RPMI8226 (cell line): ENCODE measurements at regions not wholly inside any gene's neighbourhood (a gene's known extent, or its start where the extent isn't known, plus 50 kb on each side); places are given as distances from the start of the nearest gene placed in this dataset.

Source experiments
- DNase-seq: peaks from one replicate; pipeline ENCODE4 v3.0.0-alpha.2; 2015

GRCh38 chr9:89655990-89656657 lies 51.3 kb downstream of the GADD45G start:
- no peak for DNase-seq

DNA sequence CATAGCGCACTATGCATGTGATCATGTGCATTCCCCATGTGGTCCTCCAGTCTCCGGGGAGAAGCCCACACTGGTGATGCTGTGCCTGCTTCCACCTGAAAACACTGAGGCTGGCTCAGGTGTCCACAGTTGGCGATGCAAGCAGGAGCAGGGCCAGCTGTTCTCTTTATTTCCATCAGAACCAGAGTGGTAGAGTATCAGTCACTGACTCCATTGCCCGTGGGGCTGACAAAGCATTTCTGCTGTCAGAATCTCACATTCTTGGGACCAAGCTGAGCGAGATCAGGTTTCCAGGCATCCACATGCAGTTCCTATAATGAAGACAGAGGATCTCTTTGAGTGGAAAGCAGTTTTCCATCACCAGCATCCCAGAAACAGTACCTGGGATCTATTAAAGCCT lies 52.5 kb downstream of the GADD45G start:
- no peak for DNase-seq

GRCh38 chr9:89657765-89658164 lies 53.0 kb downstream of the GADD45G start:
- DNase-seq, result peak; percentile 30

GRCh38 chr9:89658401-89658800 lies 53.6 kb downstream of the GADD45G start:
- no peak for DNase-seq

- DNase-seq, result no peak
These were observed 54.1 kb downstream of the GADD45G start for GRCh38 chr9:89658931-89659330.

GRCh38 chr9:89659473-89659872 lies 54.7 kb downstream of the GADD45G start:
- no peak for DNase-seq

- no peak for DNase-seq
These were observed 55.3 kb downstream of the GADD45G start for GRCh38 chr9:89659891-89660685.

DNA sequence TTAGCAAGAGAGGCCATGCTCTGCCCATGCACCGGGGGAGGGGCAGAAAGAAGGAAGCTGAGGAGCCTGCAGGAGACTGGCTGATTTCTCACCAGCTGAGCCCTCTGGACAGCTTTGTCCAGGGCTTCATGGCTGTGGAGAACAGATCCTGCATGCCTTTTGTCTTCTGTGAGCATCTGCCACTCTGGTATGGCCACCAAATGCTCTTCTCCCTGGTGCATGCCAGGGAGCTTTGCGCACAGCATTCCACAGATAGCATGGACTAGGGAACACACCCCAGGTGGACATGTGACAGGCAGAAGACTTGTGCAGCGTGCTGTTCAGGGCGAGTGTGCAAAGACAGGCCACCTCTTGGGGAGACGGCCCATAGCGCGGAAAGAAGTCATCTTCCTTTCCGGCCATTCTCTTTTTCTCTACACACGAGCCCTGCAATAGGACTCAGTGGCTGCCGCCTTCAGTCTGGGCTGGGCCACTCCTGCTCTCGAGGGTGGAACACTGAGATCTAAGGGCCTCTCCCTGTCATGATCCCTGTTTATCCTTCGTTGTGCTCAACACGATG lies 56.7 kb downstream of the GADD45G start:
- DNase-seq, result no peak

- DNase-seq, result peak; percentile 91
These were observed 57.3 kb downstream of the GADD45G start for GRCh38 chr9:89661956-89662717.

DNA sequence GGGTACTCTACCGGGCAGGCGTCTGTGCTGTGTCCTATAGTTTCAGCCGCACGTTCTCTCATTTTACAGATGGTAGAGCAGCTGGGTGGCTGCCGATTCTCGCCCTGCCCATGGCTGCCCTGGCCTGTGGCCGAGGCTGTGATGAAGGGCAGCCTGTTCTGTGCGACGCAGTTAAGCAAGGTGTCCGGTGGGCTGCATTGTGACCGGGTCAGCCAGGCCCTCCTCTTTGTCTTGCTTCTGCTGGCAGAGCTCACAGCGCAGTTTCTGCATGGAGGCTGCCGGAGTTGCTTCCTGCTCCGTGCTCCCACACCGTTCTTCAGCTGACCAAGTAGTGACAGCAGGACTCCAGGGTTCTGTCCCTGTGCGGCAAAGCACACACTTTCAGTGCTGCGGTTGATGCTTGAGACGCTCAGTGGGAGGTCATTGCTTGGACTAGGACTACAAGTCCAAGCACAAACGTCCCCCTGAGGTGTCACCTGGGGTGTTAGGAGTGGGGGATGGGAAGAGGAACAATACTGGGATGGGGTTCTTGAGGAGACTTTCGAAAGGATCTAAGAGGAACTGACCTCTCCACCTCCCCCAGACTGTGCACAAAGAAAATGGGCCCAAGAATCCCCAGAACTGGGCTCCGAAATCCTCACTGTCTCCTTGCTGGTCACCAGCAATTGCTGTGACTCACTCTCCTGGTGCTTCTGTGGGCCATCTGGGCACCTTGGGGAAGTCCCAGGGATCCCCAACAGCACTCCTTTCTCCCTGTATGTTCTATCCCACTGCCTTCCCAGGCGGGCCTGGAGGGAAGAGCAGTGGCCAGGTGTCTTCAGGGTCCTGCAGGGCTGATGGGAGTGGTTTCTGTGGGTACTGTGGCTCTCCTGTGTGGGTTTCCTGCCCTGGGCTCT lies 58.2 kb downstream of the GADD45G start:
- peak; percentile 48 for DNase-seq

DNA sequence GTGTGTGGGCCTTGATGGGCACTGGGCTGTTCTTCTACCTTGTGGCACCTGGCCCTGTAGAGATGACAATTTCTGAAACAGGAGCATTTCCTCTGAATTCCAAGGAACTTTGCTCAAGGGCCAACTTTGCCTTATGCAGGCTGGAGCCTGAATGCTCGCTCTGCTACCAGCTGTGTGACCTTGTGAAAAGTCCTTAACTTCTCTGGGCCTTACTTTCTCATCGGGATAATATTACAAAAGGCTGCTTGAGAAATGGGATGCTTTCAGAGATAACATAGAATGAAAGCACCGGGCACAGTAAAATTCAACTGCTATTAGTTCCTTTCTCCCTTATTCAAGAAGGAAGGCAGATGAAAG lies 58.8 kb downstream of the GADD45G start:
- no peak for DNase-seq

- no peak for DNase-seq
These were observed 59.2 kb downstream of the GADD45G start for GRCh38 chr9:89664010-89664409.

DNA sequence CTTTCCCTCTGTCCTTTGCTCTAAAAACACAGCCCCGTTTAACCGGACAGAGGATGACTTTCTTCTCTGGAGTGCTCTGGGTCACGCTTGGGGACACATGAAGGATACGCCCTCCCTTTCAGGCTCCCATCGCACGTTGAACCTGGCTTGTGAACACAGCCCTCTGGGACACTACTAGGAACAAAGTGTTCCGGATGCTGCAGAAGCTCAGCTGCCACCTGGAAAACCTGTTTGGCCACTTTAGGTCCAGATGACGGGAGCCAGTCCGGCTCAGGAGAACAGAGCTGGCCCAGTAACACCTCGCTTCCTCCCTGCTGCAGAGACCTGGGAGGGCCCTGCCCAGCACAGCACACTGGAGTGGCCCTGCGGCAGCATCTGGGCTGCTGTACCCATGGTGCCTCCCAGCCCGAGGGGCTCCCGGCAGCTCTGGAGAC lies 60.1 kb downstream of the GADD45G start:
- DNase-seq, result no peak

DNA sequence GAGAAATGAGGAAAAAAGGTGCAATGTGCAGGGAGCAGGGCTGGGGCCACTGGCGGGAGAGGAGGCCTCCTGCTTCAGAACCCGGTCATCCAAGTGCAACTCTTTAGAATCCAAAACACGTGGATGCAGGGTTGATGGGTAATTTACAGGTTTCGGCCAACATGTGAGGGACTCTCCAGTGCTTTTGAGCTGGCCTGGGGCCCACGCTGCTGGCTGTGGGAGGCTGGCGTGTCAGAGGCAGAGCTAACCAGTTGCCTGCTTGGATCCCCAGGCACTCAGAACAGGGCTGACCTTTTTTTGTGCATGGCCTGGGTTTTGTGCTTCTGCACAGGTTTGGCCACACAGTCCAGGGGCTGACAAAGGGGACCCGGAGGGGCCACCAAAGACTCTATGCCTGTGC lies 61.6 kb downstream of the GADD45G start:
- no peak for DNase-seq

- DNase-seq, result no peak
These were observed 62.1 kb downstream of the GADD45G start for GRCh38 chr9:89666950-89667349.

- DNase-seq, result no peak
These were observed 62.9 kb downstream of the GADD45G start for GRCh38 chr9:89667726-89668125.

DNA sequence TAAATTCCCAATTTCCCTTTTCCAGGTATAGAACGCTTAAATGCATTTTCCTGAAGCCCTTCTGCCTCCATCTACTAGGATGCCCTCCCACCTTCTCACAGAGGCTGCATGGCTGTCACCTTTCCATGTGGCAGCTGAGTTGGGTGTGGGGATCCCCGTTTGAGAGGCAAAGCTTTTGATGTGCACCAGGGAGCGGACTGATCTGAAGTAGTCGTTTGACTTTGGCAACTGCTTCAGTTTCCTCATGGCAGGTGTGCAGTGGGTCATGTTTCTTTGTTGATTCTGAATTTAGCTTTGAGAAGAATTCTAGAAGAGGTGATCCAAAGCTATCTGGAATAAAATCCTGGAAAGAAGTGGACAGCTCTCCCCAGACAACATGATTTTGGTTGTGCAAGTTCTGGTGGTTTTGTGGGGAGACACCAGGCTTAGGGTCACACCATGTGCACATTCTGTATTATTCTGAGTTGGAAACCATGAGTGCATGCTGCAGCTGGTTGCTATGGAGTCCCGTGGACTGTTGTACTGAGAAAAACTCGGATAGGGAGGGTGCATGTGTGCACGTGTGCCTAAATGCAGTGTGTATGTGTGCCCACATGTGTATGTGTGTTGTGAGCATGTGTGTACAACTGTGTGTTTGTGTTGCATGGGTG lies 63.5 kb downstream of the GADD45G start:
- no peak for DNase-seq

DNA sequence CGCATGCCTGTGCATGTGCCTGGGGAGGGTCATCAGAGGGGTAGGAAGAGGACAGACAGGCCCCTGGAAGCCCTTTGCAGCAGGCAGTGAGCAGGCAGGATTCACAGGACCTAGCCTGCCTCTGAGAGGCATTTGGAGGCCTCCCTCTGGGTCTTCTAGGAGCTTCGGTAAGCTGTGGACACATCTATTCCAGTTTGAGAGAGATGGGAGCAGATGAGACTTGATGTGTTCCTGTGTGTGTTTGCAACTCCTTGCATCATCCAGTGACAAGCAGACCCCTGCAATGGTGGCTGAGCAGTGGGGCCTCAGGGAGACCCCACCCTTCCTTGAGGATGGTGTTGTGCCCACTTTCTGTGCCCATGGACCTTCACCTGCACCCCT lies 64.0 kb downstream of the GADD45G start:
- no peak for DNase-seq

DNA sequence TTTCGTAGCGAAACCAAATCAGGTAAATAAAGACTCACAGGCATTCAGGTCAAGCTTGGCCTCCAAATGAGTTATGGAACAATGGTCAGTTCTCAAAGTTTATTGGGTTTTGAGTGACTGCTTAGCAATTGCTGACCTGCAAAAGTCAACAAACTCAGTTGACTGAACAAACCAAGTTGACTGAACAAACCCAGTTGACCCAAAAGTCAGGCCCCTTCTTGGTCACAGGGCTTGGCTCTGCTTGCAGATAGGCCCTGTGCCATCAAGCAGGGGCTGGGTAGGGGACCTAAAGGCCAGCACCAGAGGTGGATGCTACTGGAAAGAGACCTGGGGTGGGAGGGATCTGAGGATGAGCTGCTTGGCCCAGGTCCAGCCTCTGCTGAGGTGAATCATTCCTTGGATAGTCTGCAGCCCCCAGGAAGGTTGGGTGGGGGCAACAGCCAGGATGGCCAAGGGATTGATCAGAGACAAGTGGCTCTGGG lies 64.6 kb downstream of the GADD45G start:
- no peak for DNase-seq

DNA sequence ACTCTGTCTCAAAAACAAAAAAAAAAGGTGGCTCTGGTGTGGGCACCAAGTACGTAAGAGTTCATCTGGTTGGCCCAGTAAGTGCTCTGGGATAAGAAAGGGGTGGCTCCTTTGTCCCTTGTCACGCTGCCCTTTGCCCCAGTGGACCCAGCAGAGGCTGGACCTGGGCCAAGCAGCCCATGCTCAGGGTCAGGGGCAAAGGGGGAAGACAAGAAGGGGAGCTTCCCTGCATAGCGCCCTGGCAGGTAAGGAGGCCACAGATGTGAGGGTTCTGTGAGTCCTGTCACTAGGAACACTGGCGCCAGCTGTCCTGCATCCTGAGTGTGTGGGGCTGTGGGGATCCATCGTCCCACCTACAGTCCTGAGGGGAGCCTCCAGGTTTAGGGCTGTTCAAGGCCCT lies 65.3 kb downstream of the GADD45G start:
- DNase-seq, result no peak

GRCh38 chr9:89670801-89671434 lies 66.1 kb downstream of the GADD45G start:
- no peak for DNase-seq
